GM12878 (cell line): ENCODE measurements at regions not wholly inside any gene's neighbourhood (a gene's known extent, or its start where the extent isn't known, plus 50 kb on each side); places are given as distances from the start of the nearest gene placed in this dataset.
"Not testable (repeated sequence)": the region's sequence is repeated elsewhere in the genome, so short reads cannot be mapped to it uniquely, and the experiment has no call there.

Source experiments
- ATAC-seq: fragments of 200-7000 bp; cut with Tn5 transposase; 3 replicates; pipeline ENCODE4 v1.9.1; 2020; ENCODE audit warnings: mild to moderate bottlenecking, moderate library complexity
- BruUV-seq: library from RNA; stranded (reverse); fragments of 400-500 nt; replicated peaks from 2 replicates; lab custom pipeline; 2021; lab: Mats Ljungman, UMichigan
- CTCF ChIA-PET: fragments of 300-600 bp; sonication (Branson Sonifier 250); formaldehyde crosslinking; extraction: SDS; loops from one replicate; lab custom pipeline; 2021; ENCODE audit warnings: inconsistent platforms; lab: Yijun Ruan, JAX
- POLR2A ChIA-PET: fragments of 350-600 bp; formaldehyde crosslinking; extraction: SDS; loops from one replicate; lab custom pipeline; 2021; ENCODE audit warnings: inconsistent platforms; lab: Charles Lee
- RAD21 ChIA-PET: fragments of 300-600 bp; sonication (Branson Sonifier 250); formaldehyde crosslinking; loops from one replicate; lab custom pipeline; 2023; ENCODE audit warnings: antibody characterized with exemption; ENCODE audit not compliant: unreplicated experiment; lab: Charles Lee
- SMC1A ChIA-PET: fragments of 300-600 bp; sonication (Branson Sonifier 250); formaldehyde crosslinking; loops from one replicate; lab custom pipeline; 2023; ENCODE audit not compliant: unreplicated experiment, uncharacterized antibody; lab: Charles Lee
- DNase-seq: peaks from one replicate; pipeline ENCODE4 v3.0.0-alpha.2; 2011; ENCODE audit warnings: low read depth, low spot score
- FAIRE-seq: peaks from 3 replicates; lab custom pipeline; 2011; peaks lifted over from hg19 to GRCh38; lab: Jason Lieb, UNC
- H2AFZ ChIP-seq: 2 replicates; pipeline ENCODE4 v1.6.0; 2011; ENCODE audit warnings: low read depth, low read length, control low read depth; ENCODE audit not compliant: control insufficient read depth
- H3K27ac ChIP-seq: 2 replicates; pipeline ENCODE4 v1.5.1; 2011; ENCODE audit warnings: control low read depth; ENCODE audit not compliant: control insufficient read depth, insufficient read depth
- H3K27me3 ChIP-seq, 2 experiments: replicated peaks in 1 of 2; 2 replicates each; pipeline versions ENCODE4 v1.6.0 to v1.6.1; 2011; ENCODE audit warnings: low read length in 1 of 2; ENCODE audit not compliant: control insufficient read depth in 2 of 2, insufficient read depth in 2 of 2
- H3K36me3 ChIP-seq, 2 experiments: 2 replicates each; pipeline ENCODE4 v1.5.1; 2011; ENCODE audit warnings: low read length in 1 of 2; ENCODE audit not compliant: control insufficient read depth in 2 of 2, insufficient read depth in 2 of 2
- H3K4me1 ChIP-seq: 2 replicates; pipeline ENCODE4 v1.6.1; 2011; ENCODE audit warnings: mild to moderate bottlenecking, low read length, moderate library complexity, mixed read lengths; ENCODE audit not compliant: control insufficient read depth, insufficient read depth
- H3K4me2 ChIP-seq: 2 replicates; pipeline ENCODE4 v1.6.0; 2011; ENCODE audit warnings: control low read depth; ENCODE audit not compliant: control insufficient read depth, insufficient read depth
- H3K4me3 ChIP-seq: fragments of 200-600 bp; sonication (generic); 2 replicates; pipeline ENCODE4 v1.5.1; 2016
- H3K79me2 ChIP-seq: 2 replicates; pipeline ENCODE4 v1.6.0; 2011; ENCODE audit warnings: low read length; ENCODE audit not compliant: control insufficient read depth, insufficient read depth
- H3K9ac ChIP-seq: 2 replicates; pipeline ENCODE4 v1.8.0; 2011; ENCODE audit warnings: low read length, control low read depth, mixed read lengths; ENCODE audit not compliant: control insufficient read depth, insufficient read depth
- H3K9me3 ChIP-seq: replicated peaks from 3 replicates; pipeline ENCODE4 v1.5.1; 2011; ENCODE audit warnings: mild to moderate bottlenecking, low read length; ENCODE audit not compliant: control insufficient read depth, insufficient read depth
- H4K20me1 ChIP-seq: 2 replicates; pipeline ENCODE4 v1.6.0; 2011; ENCODE audit not compliant: control insufficient read depth, insufficient read depth
- CEBPZ ChIP-seq: fragments of 150-350 bp; IDR thresholded peaks from 2 replicates; pipeline ENCODE4 v1.6.1; 2016; ENCODE audit warnings: low read depth, low read length
- EED ChIP-seq: sonication (generic); IDR thresholded peaks from 2 replicates; pipeline ENCODE4 v1.6.1; 2016; ENCODE audit warnings: antibody characterized with exemption, low read depth
- EGR1 ChIP-seq, 2 experiments: IDR thresholded peaks; 1 replicate in 1 of 2; 2 replicates in 1 of 2; pipeline ENCODE4 v1.6.1; 2011 to 2012; ENCODE audit warnings: low read depth in 2 of 2, low read length in 2 of 2, borderline replicate concordance in 1 of 2, mild to moderate bottlenecking in 1 of 2, moderate library complexity in 1 of 2
- FOXM1 ChIP-seq: IDR thresholded peaks from 2 replicates; pipeline ENCODE4 v1.6.1; 2012; ENCODE audit warnings: low read depth, mild to moderate bottlenecking, inconsistent platforms, low read length, moderate library complexity
- RUNX3 ChIP-seq: IDR thresholded peaks from 2 replicates; pipeline ENCODE4 v1.6.1; 2012; ENCODE audit warnings: low read length, inconsistent platforms
- SRF ChIP-seq, 2 experiments: IDR thresholded peaks; 2 replicates each; pipeline ENCODE4 v1.6.1; 2011; ENCODE audit warnings: low read depth in 2 of 2, low read length in 2 of 2, mild to moderate bottlenecking in 1 of 2, moderate library complexity in 1 of 2
- WGBS: methylation state at CpG from one replicate; pipeline ENCODE4 v1.1.6; 2016; ENCODE audit warnings: low lambda C conversion rate; ENCODE audit not compliant: insufficient replicate concordance, insufficient coverage; ENCODE audit errors: missing lambda C conversion rate; 5-methylcytosine and 5-hydroxymethylcytosine counted together
- in situ Hi-C: fragments of 300-500 bp; cut with MboI; formaldehyde crosslinking; loops from 9 replicates; pipeline ENCODE4 v1.14.3; 2018; ENCODE audit warnings: mixed read lengths
- intact Hi-C: fragments of 100-400 bp; cut with micrococcal nuclease; formaldehyde crosslinking; loops from one replicate; pipeline ENCODE4 v1.14.2; 2022; ENCODE audit not compliant: unreplicated experiment

DNA sequence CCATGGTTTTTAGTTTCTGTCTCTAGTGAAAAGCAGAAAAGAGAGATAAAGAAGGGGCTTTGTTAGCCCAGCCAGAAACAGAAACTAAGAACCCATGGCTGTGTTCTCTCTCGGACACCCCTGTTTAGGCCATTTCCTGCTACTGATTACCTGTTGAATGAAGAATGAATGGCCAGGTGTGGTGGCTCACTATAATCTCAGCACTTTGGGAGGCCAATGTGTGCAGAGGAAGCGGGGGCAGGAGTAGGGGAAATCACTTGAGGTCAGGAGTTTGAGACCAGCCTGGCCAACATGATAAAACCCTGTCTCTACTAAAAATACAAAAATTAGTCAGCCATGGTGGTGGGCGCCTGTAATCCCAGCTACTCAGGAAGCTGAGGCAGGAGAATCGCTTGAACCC lies 93.8 kb upstream of the MSH6 start:
- FAIRE-seq: peak; percentile 47
- BruUV-seq, H3K9ac ChIP-seq, POLR2A ChIA-PET, H3K4me3 ChIP-seq, in situ Hi-C loops, H3K36me3 ChIP-seq, RAD21 ChIA-PET, intact Hi-C loops, H3K79me2 ChIP-seq, H3K27me3 ChIP-seq, H4K20me1 ChIP-seq: not testable (repeated sequence)
- peak; percentile 86 for ATAC-seq
- CTCF ChIA-PET: interaction anchor here (2.1 kb wide), 1 partner anchor 78 kb away, joined by 9 read pairs; no protein-coding TSS in a partner anchor
- H3K4me2 ChIP-seq: peak overlapping the region; percentile 51; the same call in 1 of the 2 replicates
- peaks cover 17% of the 10 kb centered on the region for H3K4me1 ChIP-seq
- H3K9me3 ChIP-seq: peaks cover 10% of the 10 kb centered on the region; the same call in 2 of the 3 replicates
- peak; percentile 34 for DNase-seq
- peak overlapping the region; percentile 33 for H2AFZ ChIP-seq
- peak overlapping the region; percentile 51 for H3K27ac ChIP-seq
- WGBS: 0% methylated on average over 4 of the region's 4 CpGs
- TF ChIP-seq RUNX3 (peak; percentile 19; the same call in 1 of the 2 replicates), EED (peak; percentile 7; the same call in 1 of the 2 replicates), EGR1 (IDR thresholded peaks at IDR 0.05; ENCODE audit: borderline replicate concordance in 1 of 2, low read depth in 2 of 2, low read length in 2 of 2) (peak in 1 of 2 experiments; percentile 33; a peak in 1 of 3 replicates), SRF (IDR thresholded peaks at IDR 0.05; ENCODE audit: low read depth in 2 of 2, low read length in 2 of 2) (peak in 1 of 2 experiments; percentile 80; a peak in 2 of 4 replicates), FOXM1 (peak; percentile 27; the same call in 1 of the 2 replicates)
- TF ChIP-seq, all 136 proteins: peak for 5; not testable (repeated sequence) for 131
- SMC1A ChIA-PET: not testable (repeated sequence)

DNA sequence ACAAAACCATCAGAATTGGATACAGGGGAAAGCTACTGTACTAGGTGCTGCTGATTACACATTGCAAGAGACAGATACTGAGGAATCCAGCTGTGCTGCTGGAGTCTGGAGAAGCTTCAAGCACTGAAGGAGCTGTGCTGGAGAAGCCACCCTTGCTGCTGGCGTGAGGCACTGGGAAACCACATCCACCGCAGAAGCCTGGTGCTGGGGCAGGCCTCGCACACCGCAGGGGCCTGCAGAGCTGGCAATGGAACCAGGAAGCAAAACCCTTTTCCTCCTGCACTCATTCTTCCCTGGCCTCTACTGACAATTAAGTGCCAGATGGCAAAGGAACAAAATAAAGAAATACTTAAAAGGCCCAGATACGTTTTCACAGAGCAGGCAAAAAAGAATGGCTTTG lies 94.4 kb upstream of the MSH6 start:
- WGBS: 3% methylated on average over 5 of the region's 5 CpGs
- Histone ChIP-seq H3K4me1 (peaks cover 17% of the 10 kb centered on the region), H4K20me1 (no peaks in the 10 kb centered on the region), H3K79me2 (no peaks in the 10 kb centered on the region), H2AFZ (peak overlapping the region; percentile 33), H3K9ac (peak overlapping the region; percentile 27; the same call in 1 of the 2 replicates), H3K9me3 (peaks cover 10% of the 10 kb centered on the region; the same call in 2 of the 3 replicates), H3K4me2 (peak overlapping the region; percentile 51), H3K36me3 (no peaks in the 10 kb centered on the region), H3K4me3 (no peak overlapping the region), H3K27ac (peak overlapping the region; percentile 51), H3K27me3 (no peaks in the 10 kb centered on the region)
- no TSS peak for BruUV-seq
- POLR2A ChIA-PET: no interaction called here
- TF ChIP-seq CEBPZ (no peak), RUNX3 (peak; percentile 56)
- CTCF ChIA-PET: interaction anchor here (2.1 kb wide), 1 partner anchor 79 kb away, joined by 9 read pairs; no protein-coding TSS in a partner anchor
- in situ Hi-C loops: no loop called here
- intact Hi-C loops: no loop called here
- SMC1A ChIA-PET: no interaction called here
- RAD21 ChIA-PET: no interaction called here
- DNase-seq (no peak), ATAC-seq (peak; percentile 24; the same call in 2 of the 3 replicates), FAIRE-seq (no peak)
